ENCODE measurements at regions not wholly inside any gene's neighbourhood (a gene's known extent, or its start where the extent isn't known, plus 50 kb on each side); places are given as distances from the start of the nearest gene placed in this dataset.

- DNase-seq (ENCODE audit: low read depth) = no peak
These were observed 59.8 kb upstream of the B3GAT1 start for GRCh38 chr11:134471716-134472455.

GRCh38 chr11:134471087-134471715, 59.2 kb upstream of the B3GAT1 start:
- no peak for DNase-seq (ENCODE audit: low read depth)

GRCh38 chr11:134470238-134470637, 58.2 kb upstream of the B3GAT1 start:
- no peak for DNase-seq (ENCODE audit: low read depth)

GRCh38 chr11:134469627-134470026, 57.6 kb upstream of the B3GAT1 start:
- no peak for DNase-seq (ENCODE audit: low read depth)

- DNase-seq (ENCODE audit: low read depth) = no peak
These were observed 56.8 kb upstream of the B3GAT1 start for GRCh38 chr11:134468796-134469195.

- DNase-seq (ENCODE audit: low read depth) = no peak
These were observed 56.1 kb upstream of the B3GAT1 start for GRCh38 chr11:134468081-134468668.

GRCh38 chr11:134466610-134467567, 54.8 kb upstream of the B3GAT1 start:
- no peak for DNase-seq (ENCODE audit: low read depth)

- DNase-seq (ENCODE audit: low read depth) = no peak
These were observed 54.1 kb upstream of the B3GAT1 start for GRCh38 chr11:134466156-134466555.

GRCh38 chr11:134464981-134465730, 53.1 kb upstream of the B3GAT1 start:
- no peak for DNase-seq (ENCODE audit: low read depth)

- DNase-seq (ENCODE audit: low read depth) = no peak
These were observed 52.2 kb upstream of the B3GAT1 start for GRCh38 chr11:134464196-134464595.

GRCh38 chr11:134463716-134464115, 51.7 kb upstream of the B3GAT1 start:
- no peak for DNase-seq (ENCODE audit: low read depth)
